ENCODE measurements at regions not wholly inside any gene's neighbourhood (a gene's known extent, or its start where the extent isn't known, plus 50 kb on each side); places are given as distances from the start of the nearest gene placed in this dataset.

GRCh38 chr4:43242606-43243005 is 350.1 kb downstream of the GRXCR1 start:
- H3K4me1 ChIP-seq: no peaks in the 10 kb centered on the region
- TF ChIP-seq POLR2A (IDR thresholded peaks at IDR 0.05): no peak
- TF ChIP-seq, protein P1, sequence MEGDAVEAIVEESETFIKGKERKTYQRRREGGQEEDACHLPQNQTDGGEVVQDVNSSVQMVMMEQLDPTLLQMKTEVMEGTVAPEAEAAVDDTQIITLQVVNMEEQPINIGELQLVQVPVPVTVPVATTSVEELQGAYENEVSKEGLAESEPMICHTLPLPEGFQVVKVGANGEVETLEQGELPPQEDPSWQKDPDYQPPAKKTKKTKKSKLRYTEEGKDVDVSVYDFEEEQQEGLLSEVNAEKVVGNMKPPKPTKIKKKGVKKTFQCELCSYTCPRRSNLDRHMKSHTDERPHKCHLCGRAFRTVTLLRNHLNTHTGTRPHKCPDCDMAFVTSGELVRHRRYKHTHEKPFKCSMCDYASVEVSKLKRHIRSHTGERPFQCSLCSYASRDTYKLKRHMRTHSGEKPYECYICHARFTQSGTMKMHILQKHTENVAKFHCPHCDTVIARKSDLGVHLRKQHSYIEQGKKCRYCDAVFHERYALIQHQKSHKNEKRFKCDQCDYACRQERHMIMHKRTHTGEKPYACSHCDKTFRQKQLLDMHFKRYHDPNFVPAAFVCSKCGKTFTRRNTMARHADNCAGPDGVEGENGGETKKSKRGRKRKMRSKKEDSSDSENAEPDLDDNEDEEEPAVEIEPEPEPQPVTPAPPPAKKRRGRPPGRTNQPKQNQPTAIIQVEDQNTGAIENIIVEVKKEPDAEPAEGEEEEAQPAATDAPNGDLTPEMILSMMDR (IDR thresholded peaks at IDR 0.05 in 8 of 11, conservative IDR thresholded peaks at IDR 0.05 in 3 of 11): no peak
- TF ChIP-seq POLR2AphosphoS5 (IDR thresholded peaks at IDR 0.05): no peak
- 17 to 42% (median 21%) methylated on average over 2 of the region's 2 CpGs for WGBS, 5 donors
- no peak for DNase-seq
- no peaks in the 10 kb centered on the region for H3K27me3 ChIP-seq (replicated peaks in 1 of 7)
- intact Hi-C loops (cut with DNase I; ENCODE audit: low total_unique reads): no loop called here
- H3K36me3 ChIP-seq: no peaks in the 10 kb centered on the region
- no peak overlapping the region for H3K4me3 ChIP-seq
- H3K27ac ChIP-seq: no peak overlapping the region
- H3K9me3 ChIP-seq: no peaks in the 10 kb centered on the region

DNA sequence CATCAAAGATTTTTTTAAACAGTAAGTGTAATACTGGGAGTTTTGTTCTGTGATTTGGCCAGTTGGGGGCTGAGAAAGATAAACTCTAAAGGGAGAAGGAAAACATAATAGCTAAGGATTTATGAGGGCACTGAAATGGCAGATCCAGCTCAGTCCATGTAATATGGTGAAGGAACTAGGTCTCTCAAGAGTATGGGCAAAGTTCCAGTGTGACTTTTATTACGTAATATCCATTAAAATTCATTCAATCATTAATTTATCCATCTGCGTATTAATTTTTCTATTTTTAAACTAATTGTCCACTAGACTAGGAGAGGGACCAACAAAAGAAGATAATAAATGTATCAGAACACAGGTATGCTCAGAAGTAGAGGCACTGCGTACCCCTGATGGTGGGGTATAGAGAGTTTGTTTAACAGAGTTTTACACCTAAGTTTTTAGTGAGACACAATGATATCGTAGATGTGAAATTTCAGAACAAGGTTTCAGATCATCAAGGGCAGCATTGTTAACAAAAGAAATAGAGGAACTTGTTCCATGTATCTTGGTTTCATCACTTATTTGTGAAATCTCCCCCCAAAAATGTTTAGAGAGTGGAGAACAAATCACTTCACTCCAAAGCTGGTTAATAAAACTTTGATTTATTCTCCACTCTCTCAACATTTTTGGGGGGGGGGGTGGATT is 351.1 kb downstream of the GRXCR1 start:
- no peaks in the 10 kb centered on the region for H3K27me3 ChIP-seq (replicated peaks in 1 of 7)
- peaks cover 0 to 3% (median 0%) of the 10 kb centered on the region in 8 donors for H3K9me3 ChIP-seq
- no peak overlapping the region for H3K27ac ChIP-seq
- DNase-seq: no peak
- no peak overlapping the region for H3K4me3 ChIP-seq
- 77 to 91% (median 80%) methylated on average over 4 of the region's 4 CpGs for WGBS, 5 donors
- intact Hi-C loops (cut with DNase I; ENCODE audit: low total_unique reads): no loop called here
- no peaks in the 10 kb centered on the region for H3K4me1 ChIP-seq
- no peaks in the 10 kb centered on the region for H3K36me3 ChIP-seq
- TF ChIP-seq POLR2AphosphoS5 (IDR thresholded peaks at IDR 0.05): no peak
- TF ChIP-seq, protein P1 (IDR thresholded peaks at IDR 0.05 in 8 of 11, conservative IDR thresholded peaks at IDR 0.05 in 3 of 11): no peak

- WGBS, 5 donors: 9 to 52% (median 36%) methylated on average over 1 of the region's 1 CpG
- TF ChIP-seq, protein P1 (IDR thresholded peaks at IDR 0.05 in 8 of 11, conservative IDR thresholded peaks at IDR 0.05 in 3 of 11): no peak
- no peak for TF ChIP-seq POLR2A (IDR thresholded peaks at IDR 0.05)
- TF ChIP-seq POLR2AphosphoS5 (IDR thresholded peaks at IDR 0.05): no peak
- intact Hi-C loops (cut with DNase I; ENCODE audit: low total_unique reads): no loop called here
These were observed 352.3 kb downstream of the GRXCR1 start for GRCh38 chr4:43244688-43245382.

DNA sequence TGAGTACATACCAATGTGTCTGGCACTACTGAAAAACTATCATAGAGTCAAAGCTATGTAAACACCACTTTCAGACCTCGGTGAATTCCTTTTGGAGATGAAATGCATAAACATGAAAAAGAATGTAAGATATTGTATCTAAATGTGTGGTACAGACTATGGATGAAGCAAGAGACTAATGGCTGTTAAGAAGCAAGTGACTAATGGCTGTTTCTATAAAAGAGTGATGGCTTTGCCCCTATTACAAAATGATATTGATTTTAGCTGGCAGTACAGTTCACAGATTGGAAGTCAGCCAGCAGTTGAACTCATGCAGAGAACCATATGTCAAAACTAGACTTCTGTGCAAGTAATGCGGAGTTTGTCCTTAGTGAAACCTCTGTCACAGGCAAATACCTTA is 359.3 kb downstream of the GRXCR1 start:
- TF ChIP-seq, protein P1 (IDR thresholded peaks at IDR 0.05 in 8 of 11, conservative IDR thresholded peaks at IDR 0.05 in 3 of 11): no peak
- TF ChIP-seq POLR2AphosphoS5 (IDR thresholded peaks at IDR 0.05) (no peak), POLR2A (IDR thresholded peaks at IDR 0.05) (no peak)
- H3K4me1 ChIP-seq: no peaks in the 10 kb centered on the region
- peaks cover 0 to 21% (median 11%) of the 10 kb centered on the region in 8 donors for H3K9me3 ChIP-seq
- intact Hi-C loops (cut with DNase I; ENCODE audit: low total_unique reads): no loop called here
- H3K27ac ChIP-seq: no peak overlapping the region
- no peaks in the 10 kb centered on the region for H3K36me3 ChIP-seq
- WGBS, 5 donors: 75 to 91% (median 80%) methylated on average over 2 of the region's 2 CpGs
- no peak overlapping the region for H3K4me3 ChIP-seq
- no peaks in the 10 kb centered on the region for H3K27me3 ChIP-seq (replicated peaks in 1 of 7)
- no peak for DNase-seq

More at GRCh38 chr4:43244688-43245382, 352.3 kb downstream of the GRXCR1 start:
- H3K27ac ChIP-seq: no peak overlapping the region
- no peaks in the 10 kb centered on the region for H3K4me1 ChIP-seq
- DNase-seq: no peak
- no peaks in the 10 kb centered on the region for H3K36me3 ChIP-seq
- no peak overlapping the region for H3K4me3 ChIP-seq
- no peaks in the 10 kb centered on the region for H3K27me3 ChIP-seq (replicated peaks in 1 of 7)
- peaks cover 0 to 5% (median 0%) of the 10 kb centered on the region in 8 donors for H3K9me3 ChIP-seq
